NCI-H1694 (cell line): ENCODE measurements at regions not wholly inside any gene's neighbourhood (a gene's known extent, or its start where the extent isn't known, plus 50 kb on each side); places are given as distances from the start of the nearest gene placed in this dataset.
"Not testable (repeated sequence)": the region's sequence is repeated elsewhere in the genome, so short reads cannot be mapped to it uniquely, and the experiment has no call there.

Experiments used
- DNase-seq: peaks from one replicate; lab custom pipeline; 2025; lab: John Stamatoyannopoulos, UW

DNA sequence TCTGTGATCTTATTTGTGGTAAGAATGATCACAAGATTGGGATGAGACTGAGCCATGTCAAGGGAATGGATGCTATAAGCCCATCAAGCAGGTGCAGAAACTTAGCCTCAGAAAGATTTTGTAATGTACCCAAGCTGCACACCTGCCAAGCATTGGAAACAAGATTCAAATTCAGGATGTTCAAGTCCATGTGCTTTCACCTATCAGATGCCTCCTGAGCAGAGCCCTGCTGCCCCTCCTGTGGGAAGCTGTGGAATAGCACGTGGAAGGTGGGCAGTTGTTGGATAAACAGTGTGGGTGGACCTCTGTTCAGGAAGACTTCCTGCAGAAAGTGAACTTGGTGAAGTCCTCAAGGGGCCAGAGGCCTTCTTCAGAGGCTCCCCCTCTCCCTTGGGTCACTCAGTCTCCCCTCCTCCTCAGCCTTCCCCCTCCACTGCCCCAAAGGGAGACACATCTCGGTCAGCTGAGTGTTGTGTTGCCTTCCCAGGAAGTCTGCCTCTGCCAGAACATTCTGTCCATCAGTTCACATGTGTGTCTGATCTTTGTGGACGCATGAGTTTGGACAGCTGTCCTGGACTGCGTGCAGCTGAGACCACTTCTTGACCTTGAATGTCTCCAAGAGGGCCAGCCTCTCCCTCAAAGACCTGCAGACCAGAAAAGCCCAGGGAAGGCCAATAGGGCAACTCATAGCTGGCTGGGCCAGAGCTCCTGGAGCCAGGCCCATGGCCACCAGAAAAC lies 186.1 kb downstream of the INHBB start:
- DNase-seq = no peak

DNA sequence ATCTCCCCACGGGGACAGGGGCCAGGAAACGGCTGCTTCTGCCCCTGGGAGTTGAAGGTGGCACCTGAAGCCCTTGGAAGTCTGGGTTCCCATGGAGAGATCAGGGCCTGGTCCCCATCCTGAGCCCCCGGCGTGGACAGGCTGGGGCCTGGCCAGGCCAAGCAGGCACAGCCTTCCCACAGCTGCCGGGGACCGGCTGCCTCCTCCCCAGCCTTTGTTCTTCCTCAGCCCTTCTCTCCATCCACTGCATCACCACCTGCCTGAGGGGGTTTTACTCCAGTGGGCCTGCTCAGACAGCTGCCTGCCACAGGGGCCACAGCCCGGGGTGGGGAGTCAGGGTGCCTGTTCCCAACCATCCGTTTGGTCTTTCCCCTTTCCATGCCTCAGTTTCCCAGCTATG lies 187.7 kb downstream of the INHBB start:
- DNase-seq = no peak

DNA sequence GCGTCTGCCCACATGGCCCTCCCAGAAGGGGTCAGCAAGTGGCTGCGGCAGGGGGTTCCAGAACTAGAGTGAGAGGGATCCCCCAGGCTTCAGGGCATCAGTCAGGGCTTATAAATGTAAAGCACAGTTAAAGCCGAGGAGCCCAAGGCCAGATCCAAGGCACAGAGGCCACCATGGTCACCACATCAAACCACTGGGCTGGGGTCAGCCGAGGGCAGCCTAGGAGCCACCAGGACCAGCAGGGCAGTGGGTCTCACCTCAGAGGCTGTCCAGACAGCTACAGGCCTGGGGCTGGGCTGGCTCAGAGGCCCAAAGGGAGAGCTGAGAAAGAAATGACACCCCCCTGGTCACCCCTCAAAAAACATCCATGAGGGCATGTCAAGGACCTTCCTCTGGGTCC lies 188.5 kb downstream of the INHBB start:
- no peak for DNase-seq

DNA sequence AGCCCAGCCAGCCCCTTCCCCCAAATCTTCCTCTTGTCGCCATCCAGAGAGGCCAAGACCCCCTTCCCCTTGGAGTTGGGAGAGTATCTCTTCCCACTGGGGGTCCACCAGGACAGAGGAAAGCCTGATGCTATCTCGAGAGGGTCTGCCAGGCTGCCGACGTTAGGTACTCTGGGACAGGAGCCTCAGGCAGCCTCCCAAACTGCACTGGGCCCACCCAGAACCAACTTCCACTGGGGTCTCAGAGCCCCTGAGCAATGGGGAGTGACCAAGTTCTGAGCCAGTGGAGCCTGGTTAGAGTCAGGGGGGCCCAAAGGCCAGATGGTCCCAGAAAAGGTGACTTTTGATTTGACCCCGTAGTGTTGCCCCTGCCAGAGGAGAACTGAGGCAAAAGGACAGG lies 189.1 kb downstream of the INHBB start:
- no peak for DNase-seq

DNA sequence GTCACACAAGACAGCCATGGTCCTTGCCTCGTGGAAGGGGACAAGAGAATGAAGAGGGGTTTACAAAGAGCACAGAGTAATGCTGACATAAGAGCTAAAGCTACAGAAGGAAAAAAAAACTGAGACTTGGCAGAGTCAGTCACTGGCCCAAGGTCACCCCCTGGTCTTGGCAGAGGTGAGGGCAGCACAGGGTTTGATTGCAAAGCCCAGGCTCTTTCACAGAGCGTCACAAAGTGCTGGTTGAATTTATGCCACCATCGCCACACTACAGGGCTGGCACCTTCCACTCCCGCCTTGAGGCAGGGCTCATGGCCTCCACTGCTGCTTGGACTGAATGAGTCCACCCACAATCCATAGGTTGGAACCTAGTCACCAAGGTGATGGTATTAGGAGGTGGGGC lies 190.2 kb downstream of the INHBB start:
- no peak for DNase-seq

DNA sequence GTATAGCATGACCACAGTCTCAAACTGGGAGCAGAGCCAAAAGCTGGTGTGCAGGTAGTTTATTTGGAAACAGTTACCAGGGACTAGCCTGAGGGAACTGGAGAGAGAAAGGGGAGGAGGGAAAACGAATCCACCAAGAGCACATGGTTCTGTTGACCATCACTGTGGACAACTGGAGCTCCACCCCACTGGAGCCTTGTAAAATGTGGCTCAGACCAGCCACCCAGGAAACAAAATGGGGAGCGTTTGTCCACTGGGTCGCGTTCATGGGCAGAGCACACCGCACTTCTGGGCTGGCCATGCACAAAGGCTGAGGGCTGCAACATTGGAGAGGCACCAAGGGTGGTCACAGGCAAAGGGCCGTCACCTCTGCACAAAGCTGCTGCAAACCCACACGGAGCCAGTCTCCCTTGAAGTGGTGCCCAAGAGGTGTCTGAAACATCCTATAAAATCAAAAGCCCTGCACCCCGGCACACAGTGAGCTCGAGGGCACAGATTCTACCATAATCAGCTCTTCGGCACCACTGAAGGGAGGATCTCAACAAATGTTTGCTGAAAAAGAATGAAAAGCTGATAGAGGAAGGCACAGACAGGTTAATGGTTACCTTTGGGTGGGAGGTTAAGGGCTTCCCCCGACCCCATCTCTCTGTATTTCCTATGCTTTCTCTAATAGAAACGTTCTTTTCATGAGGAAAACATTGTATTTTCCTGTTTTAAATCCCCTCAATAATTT lies 192.9 kb downstream of the INHBB start:
- DNase-seq = no peak

DNA sequence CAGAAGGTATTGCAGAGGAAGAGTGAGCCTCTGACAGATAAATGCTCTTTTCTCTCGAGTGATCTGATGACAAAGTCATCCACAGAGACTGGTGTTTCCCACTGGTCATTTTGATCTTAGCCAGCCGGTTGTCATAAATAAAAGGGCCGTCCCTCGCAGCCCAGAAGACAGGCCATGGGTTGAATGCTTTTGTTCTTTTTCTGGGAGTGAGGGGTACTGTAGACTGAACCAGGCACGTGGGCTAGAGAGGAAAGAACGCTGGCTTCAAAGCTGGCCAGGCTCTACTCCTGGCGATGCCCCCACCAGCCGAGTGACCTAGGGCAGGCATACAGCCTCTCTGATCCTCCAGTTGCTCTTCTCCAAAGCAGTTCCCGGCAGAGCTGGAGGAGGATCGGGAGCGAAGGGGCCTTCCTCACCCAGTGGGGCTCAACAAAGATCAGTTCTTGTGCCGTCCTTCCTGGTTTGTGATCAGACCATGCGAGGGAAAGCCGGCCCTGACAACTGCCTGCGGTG lies 193.5 kb downstream of the INHBB start:
- no peak for DNase-seq

DNA sequence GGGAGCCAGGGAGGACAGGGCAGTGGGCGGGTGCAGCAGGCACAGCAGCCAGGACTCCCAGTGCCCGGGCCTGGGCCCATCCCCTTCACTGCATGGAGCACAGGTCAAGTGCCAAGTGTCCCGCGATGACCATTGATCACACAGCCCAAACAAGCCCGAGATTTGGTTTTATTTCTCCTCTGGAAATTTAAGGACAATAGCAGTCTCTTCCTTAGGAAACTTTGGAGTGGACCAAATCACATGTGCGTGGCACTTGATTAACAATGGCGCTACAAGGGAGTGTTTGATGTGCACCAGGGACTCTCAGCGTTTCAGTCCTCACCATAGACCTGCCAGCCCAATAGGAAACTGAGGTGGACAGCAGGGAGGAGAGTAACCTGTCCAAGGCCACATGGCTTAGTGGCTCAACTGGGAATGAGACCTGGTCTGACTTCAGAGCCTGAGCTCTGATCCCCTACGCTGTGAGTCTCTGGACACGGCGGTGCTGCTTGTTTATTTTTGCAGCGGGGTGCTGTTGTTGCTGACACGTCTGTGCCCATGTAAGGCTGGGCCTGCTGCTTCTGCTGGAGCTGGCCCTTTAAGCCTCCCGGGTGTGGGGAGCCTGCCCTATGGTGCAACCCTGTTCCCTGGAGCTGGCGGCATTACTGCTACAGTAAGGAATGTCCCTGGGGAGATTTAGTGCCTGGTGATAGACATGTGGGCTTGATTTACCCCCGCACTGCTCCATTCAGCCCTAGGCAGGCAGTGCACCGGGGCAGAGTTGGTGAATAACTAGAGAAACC lies 194.2 kb downstream of the INHBB start:
- no peak for DNase-seq

DNA sequence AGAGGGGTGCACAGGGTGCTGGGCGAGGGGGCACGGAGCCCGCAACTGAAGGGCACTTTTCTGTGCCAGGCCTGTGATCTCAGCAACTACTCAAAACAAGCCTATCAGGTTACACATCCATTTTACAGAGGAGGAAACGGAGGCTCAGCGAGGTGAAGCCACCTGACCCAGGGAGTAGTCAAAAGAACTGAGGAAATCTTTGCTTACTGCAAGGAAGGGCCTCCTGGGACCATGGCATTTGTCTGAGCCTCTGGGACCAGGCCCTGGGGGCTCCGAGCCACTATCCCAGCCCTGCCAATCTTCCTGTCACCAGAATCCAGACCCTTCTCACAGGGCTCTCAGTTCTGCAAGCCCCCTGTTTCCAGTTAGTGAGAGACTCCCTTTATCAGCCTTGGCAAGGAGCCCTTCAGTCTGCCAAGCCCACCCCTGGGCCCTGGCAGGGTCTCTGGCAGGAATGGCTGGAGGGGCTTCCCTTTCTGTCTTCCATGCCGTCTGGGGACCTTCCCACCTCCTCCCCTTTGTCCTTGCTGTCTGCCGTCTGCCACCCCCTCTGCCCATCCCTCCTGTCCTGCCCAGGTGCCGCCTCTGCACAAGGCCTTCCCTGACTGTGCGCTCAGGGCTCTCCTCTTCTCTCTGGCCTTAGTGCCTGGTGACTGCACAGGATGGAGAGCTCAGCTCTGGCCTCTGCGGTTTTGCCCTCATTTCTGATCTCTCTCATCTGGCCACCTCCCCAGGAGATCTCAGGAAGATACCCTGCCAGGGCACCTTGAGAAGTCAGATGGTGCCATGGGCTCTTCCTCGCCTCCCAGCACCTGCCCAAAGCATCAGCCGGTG lies 194.7 kb upstream of the GLI2 start:
- DNase-seq = no peak

DNA sequence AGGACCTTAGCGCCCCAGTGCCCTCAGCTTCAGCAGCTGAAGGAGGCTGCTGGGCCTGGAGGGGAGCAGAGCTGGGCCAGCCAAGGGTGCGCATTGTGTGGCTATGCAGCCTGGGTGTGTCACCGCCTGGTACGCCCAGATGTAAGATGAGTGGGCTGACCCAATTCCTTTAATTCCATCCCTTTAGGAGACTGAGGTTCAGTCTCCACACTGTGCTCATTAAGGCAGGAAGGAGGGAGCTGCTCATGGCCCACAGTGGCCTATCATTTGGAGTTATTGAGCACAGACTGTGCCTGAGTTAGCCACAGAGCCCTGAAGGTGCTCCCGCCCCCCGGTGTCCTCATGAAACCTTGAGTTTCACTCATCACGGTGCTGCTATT lies 194.1 kb upstream of the GLI2 start:
- no peak for DNase-seq

DNA sequence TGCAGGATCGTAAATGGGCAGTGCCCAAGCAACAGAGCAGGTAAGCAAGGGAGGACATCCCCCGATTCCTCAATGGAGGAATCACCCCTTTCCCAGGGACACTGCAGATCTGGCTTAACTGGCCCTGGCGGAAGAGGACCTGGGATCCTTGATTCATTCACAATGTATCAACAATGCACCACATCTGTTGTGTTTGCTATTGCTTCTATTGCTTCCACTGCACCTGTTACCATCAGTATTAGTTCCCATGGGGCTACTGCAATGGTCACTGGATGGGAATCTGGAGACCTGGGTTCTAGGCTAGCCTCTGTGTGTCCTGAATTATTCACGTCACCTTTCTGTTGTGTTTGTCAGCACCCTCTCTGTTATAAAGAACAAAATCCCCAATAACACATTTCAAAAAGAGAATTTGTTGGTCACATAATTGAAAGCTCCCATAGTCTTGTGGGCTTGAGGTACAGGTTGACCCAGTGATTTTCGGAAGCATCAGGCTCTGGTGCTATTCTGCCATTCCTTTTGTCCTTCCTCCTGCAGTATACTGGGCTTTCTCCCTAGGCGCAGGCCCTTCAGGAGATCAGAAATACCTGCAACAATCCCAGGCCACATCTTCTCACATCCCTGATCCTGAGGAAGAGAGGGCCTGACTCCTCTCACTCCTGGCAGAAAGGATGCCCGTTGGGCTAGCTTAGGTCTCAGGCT lies 193.5 kb upstream of the GLI2 start:
- DNase-seq = no peak

DNA sequence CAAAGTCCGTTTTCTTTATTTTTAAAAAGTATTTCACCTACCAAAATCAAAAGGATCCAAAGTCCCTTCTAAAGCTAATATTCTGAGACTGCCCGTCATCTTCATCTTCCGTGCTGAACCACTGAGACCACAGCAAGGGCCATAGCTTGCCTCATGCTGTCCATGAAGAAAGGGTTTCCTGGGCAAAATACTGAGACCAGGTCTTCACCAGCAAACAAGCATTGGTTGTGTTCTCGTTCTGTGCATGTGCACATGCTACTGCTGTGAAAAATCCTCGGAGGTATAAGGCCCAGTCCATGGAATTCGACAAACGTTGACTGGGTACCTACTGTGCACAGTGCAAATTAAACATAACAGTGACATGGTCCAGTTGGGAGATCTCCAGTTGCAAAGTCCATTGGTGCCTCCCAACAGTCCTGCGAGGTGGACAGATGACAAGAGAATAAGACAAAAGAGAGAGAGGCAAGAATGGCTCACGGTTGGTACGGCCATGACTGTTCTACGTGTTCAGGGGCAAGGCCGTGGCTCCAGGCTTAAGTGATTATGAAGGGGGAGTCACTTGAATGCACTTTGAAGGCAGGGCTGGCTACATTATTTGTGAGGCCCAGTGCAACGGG lies 192.6 kb upstream of the GLI2 start:
- no peak for DNase-seq

DNA sequence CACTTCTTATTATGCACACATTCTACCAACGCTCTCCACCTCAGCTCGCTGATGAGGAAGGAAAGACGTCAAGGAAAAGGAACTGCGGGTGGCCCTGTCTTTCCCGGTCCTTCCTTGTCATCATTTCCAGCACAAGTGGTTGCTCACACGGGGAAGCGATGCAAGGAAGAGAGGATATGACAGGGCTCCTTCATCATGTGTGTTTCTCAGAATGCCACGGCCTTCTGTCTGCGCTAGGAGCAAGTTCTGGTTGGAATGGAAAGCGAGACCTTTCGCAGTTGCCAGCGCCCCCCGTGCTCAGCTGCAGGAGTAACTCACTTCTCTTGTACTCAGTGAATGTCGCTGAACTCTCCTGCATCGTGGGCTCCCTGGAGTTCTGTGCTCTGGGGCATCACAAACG lies 191.8 kb upstream of the GLI2 start:
- DNase-seq = no peak

DNA sequence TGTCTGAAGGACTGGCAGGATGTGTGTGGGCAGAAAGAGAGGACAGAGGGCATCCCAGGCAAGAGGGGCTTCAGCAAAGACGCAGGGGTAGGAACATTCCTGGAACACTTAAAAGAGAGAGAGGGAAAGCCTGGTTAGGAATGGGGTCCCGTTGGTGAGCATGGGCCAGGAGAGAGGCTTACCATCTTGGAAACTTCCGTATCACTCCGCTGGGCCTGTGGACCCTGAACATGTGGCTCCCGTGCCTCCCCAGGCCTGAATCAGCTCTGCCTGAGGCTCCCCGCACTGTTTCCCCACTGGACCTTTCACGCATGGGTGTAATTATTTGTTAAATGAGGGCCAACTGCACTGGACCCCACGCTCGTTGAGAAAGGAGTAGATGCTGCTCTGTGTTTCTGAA lies 191.1 kb upstream of the GLI2 start:
- no peak for DNase-seq

DNA sequence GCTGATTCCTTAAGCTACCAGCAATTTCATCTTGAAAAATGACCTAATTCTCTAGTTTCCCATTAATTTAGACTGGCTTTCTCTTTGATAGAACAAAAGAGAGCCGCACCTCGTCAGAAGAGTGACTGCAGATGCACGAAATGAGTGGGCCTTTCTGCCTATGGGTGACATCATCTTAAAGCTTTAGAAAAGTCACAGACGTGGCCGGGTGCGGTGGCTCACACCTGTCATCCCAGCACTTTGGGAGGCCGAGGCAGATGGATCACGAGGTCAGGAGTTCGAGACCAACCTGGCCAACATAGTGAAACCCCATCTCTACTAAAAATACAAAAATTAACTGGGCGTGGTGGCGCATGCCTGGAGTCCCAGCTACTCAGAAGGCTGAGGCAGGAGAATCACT lies 190.7 kb upstream of the GLI2 start:
- not testable (repeated sequence) for DNase-seq

DNA sequence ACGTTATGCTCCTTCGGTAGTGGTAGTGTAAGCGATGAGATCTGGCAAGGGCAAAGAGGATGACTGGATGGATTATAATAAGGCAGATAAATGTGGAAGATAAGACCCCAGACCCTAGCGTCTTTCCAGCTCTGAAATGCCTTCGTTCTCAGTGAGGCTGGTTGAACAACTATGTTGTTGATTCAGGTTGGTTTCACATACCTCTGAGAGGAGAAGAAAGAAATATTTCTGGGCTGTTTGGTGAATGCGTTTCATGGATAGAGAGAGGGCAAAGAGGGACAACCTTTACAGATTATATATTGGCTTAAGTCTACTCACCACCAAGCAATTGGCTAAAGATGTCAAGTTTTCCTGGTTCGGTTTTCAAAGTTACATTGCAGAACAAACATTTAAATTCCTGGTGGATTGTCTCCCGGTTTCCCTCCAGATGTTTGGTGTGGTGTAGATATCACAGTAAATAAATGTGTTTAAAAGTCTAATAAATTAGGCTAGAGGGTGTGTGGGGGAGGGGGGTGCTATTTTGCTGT lies 190.1 kb upstream of the GLI2 start:
- no peak for DNase-seq

DNA sequence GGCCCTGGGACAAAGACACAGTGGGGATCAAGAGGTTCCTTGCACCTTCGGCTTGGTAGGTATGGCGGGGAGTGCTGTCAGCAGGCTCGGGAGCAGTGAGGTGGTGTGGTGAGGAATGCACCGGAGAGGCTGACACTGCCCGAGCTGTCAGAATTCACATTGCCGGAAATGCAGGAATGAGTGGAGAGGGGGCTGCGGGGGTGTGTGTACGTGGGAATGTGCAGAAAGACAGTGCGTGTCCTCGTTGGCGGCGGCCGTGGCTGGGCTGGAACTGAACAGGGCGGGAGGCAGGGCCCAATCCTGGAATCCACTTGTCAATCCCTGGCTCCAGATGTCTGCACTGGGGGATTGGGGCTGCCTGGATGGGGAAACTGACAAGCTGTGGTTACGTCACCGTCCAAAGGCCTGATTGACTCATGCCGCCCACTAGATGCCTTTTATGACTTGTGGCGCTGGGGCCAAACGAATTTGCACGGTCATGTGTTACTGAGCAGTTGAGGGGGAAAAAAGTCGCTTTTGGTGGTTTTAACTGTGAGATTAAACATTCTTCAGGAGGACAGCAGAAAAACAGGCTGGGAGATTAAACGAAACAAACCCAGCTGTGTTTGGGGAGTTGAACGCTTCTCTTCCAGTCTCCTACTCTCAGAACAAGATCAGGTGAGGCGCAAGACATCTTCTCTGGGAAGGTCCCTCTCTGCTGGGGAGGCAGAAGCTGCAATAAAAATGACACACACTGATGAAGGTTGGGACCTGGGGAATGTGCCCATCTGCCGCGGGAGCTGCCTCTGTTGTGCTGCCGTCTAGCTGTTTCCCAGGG lies 189.4 kb upstream of the GLI2 start:
- DNase-seq = no peak

DNA sequence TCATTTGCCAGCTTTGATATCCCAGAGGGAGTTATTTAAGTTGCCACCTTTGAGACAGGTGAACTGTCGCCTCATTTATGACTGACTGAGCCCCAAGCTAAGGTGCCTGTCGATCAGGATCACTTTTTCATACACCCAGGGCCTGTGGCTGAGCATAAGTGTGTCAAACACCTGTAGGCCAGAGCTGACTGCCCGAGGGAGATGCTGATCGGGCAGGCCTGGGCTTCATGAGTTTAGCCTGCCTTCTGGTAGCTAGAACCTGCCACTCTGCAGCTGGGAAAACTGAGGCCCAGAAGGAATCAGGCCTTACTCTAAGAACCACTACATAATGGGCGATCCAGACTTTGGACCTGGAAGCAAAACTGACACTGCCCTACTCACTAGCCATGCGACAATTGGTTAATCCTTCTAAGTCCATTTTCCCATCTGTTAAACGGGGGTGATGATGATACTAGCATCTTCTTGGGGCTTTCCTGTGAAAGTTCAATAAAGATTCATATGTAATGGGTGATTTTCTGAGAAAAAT lies 188.7 kb upstream of the GLI2 start:
- no peak for DNase-seq

DNA sequence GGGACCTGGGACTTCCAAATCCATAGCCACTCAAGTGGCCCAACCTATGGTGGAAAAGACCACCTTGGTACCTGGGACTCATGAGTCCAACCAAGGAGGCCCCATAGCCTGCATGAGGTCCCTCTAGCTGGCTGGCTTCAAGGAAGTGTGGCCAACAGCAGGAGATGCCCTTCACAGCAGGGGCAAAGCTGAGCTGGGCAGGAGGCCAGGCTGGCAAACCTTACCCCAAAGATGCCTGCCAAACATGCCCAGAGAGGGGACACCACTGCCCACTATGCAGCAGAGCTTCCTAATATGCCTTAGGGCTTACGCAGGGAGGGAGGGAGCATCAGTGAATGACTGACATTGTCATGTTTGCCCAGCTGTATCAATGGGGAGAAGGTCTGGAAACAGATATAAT lies 188.0 kb upstream of the GLI2 start:
- DNase-seq = no peak
